GM18519 (cell line): ENCODE measurements at regions not wholly inside any gene's neighbourhood (a gene's known extent, or its start where the extent isn't known, plus 50 kb on each side); places are given as distances from the start of the nearest gene placed in this dataset.
"Not testable (repeated sequence)": the region's sequence is repeated elsewhere in the genome, so short reads cannot be mapped to it uniquely, and the experiment has no call there.

Experiments used
- ATAC-seq: cut with Tn5 transposase; IDR thresholded peaks from one replicate; pipeline ENCODE4 v1.9.1; 2021; ENCODE audit warnings: mild to moderate bottlenecking, moderate library complexity; ENCODE audit not compliant: unreplicated experiment, low FRiP score

- no peak for ATAC-seq
These were observed 158.6 kb upstream of the ALG10B start for GRCh38 chr12:38157933-38158401.

- no peak for ATAC-seq
These were observed 158.0 kb upstream of the ALG10B start for GRCh38 chr12:38158428-38159091.

- no peak for ATAC-seq
These were observed 157.5 kb upstream of the ALG10B start for GRCh38 chr12:38159092-38159551.

- no peak for ATAC-seq
These were observed 156.8 kb upstream of the ALG10B start for GRCh38 chr12:38159591-38160317.

- ATAC-seq: no peak
These were observed 156.1 kb upstream of the ALG10B start for GRCh38 chr12:38160318-38161122.

- ATAC-seq: no peak
These were observed 155.2 kb upstream of the ALG10B start for GRCh38 chr12:38161123-38162000.

- ATAC-seq: no peak
These were observed 154.6 kb upstream of the ALG10B start for GRCh38 chr12:38162013-38162412.

- ATAC-seq: no peak
These were observed 153.7 kb upstream of the ALG10B start for GRCh38 chr12:38162708-38163441.

- ATAC-seq: no peak
These were observed 153.2 kb upstream of the ALG10B start for GRCh38 chr12:38163442-38163801.

GRCh38 chr12:38166225-38166624 is 150.3 kb upstream of the ALG10B start:
- ATAC-seq: no peak

- no peak for ATAC-seq
These were observed 141.0 kb upstream of the ALG10B start for GRCh38 chr12:38175538-38175937.

- ATAC-seq: not testable (repeated sequence)
These were observed 133.0 kb upstream of the ALG10B start for GRCh38 chr12:38183617-38184016.

- ATAC-seq: not testable (repeated sequence)
These were observed 119.3 kb upstream of the ALG10B start for GRCh38 chr12:38197286-38197685.

GRCh38 chr12:38201461-38202276 is 114.9 kb upstream of the ALG10B start:
- no peak for ATAC-seq

GRCh38 chr12:38204831-38205230 is 111.7 kb upstream of the ALG10B start:
- ATAC-seq: no peak

- ATAC-seq: no peak
These were observed 94.6 kb upstream of the ALG10B start for GRCh38 chr12:38222011-38222410.

- ATAC-seq: not testable (repeated sequence)
These were observed 78.2 kb upstream of the ALG10B start for GRCh38 chr12:38238328-38238727.

GRCh38 chr12:38253778-38254177 is 62.8 kb upstream of the ALG10B start:
- ATAC-seq: no peak

GRCh38 chr12:38258411-38258810 is 58.2 kb upstream of the ALG10B start:
- ATAC-seq: no peak
